DMS 273 (cell line): ENCODE measurements at regions not wholly inside any gene's neighbourhood (a gene's known extent, or its start where the extent isn't known, plus 50 kb on each side); places are given as distances from the start of the nearest gene placed in this dataset.

ENCODE experiments used
- DNase-seq: peaks from one replicate; lab custom pipeline; 2025; ENCODE audit not compliant: unreplicated experiment; lab: John Stamatoyannopoulos, UW

DNA sequence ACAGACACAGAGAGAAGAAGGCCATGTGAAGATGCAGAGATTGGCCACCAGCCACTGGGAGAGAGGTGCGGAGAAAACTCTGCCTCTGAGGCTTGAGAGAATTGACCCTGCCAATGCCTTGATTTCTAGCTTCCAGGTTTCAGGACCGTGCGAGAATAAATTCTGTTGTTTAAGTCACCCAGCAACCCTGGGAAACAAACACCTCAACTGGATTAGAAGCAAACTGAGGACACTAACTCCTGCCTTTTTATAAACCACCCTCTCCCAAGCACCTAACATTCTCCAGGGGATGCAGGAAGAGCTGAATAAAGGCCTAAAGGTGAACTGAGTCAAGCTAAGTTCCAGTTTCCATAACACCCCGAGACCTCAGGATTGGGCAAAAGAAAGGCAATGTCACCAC lies 136.1 kb downstream of the ANKRD60 start:
- no peak for DNase-seq

GRCh38 chr20:58091810-58092209 lies 136.6 kb downstream of the ANKRD60 start:
- DNase-seq = no peak

DNA sequence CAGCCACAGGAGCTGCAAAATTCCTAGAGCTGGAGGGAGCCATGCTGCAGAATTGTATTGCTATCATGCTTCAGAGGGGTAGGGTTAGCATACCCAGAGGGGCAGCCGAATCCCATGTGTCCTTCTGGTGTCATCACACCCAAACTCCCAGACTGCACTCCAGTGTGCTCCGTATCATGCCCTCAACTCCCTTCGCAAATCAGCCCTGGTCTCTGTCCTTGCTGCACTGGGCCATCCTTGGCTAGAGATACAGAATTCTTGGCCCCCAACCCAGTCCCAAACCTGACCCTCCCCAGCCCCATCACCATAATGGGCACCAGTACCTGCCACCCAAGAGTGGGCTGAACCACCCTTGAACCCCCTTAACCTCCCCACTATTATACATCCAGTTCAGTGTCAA lies 138.3 kb downstream of the ANKRD60 start:
- no peak for DNase-seq

- no peak for DNase-seq
Measured at GRCh38 chr20:58088625-58089024, 139.8 kb downstream of the ANKRD60 start.

GRCh38 chr20:58088105-58088504 lies 140.3 kb downstream of the ANKRD60 start:
- no peak for DNase-seq

DNA sequence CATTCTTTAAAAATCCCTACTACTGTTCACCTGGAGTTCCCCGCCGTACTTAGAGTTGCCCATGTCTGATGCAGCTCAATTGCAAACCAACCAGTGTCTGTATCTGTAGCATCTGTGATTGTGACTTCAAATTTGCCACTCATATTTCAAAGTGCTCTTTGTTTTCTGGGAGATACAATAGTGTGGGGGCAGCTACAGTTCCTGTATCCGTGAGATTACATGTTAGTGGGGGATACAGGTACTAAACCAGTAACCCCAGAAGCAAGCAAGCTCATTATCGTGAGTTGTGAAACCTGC lies 140.9 kb downstream of the ANKRD60 start:
- DNase-seq = no peak

DNA sequence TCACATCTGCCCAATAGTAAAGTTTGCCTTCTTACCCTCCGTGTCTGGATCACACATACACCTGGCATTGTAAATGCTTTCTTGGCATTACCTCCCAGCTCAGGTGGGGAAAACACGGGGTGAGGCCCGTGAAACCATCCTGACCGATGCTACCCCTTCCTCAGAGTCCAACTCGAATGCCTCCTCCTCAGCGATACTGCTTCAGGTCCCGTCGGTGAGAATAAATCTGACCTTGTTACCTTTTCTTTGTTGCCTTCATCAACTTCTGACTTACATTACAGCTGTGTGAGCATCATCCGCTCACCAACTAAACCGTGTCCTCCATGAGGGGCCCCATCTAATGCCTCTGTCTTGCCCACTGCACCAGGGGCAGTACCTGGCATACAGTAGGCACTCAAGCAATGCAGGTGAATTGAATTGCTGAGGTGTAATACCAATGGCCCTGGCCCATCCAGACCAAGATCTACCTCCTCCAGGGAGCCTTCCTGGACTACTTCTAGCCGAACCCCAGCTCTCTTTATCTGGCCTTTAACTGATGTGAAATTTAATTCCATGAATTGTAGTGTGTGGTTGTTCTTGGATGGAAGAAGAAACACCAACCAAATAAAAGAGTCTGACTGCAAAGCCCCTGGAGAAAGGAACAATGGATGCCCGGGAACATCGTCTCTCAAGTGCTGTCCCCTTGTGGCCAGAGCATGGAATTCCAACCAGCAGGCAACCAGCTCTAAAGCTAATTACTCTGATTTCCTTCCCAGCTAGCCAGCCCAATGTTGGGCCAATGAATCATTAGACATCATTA lies 141.5 kb downstream of the ANKRD60 start:
- DNase-seq = peak; percentile 67

GRCh38 chr20:58084966-58085365 lies 143.5 kb downstream of the ANKRD60 start:
- no peak for DNase-seq

DNA sequence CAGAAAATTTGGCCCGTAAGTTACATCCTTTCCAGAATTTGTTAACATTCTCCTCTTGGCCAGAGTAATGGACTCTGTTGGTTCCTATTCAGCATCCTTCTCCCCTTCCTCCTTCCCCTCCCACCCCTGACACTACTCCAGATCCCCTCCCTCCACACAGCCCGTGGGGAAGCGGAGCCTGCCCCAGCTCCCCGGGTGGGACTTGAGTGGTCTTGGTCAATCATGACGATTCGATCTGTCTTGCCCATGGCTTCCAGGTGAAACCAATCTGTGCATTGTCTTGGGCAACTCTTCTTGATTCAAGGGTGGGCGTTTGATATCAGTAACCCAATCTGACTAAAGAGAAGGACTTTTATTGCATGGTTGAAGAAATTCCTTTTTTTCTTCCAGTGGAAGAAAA lies 143.9 kb downstream of the ANKRD60 start:
- DNase-seq = no peak

DNA sequence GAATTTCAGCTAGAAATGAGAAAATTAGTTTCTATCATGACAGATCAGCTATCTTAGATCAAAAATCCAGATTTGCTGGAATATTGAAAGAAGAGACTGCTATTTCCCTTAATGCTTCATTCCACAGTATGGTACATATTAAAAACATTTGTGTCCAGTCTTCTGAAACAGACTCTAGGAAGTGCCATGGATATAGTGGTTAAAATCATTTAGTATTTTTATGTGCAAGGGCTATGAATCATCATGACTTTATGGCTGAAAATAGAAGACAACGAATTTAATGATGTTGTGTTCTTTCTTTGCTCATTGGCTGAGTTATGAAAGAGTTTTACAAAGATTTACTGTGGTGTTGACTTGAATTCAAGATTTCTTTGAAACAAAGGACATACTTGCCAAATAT lies 146.6 kb downstream of the ANKRD60 start:
- no peak for DNase-seq

GRCh38 chr20:58078741-58079522 lies 149.5 kb downstream of the ANKRD60 start:
- no peak for DNase-seq

- DNase-seq = no peak
Measured at GRCh38 chr20:58077282-58077681, 151.2 kb downstream of the ANKRD60 start.

- DNase-seq = no peak
Measured at GRCh38 chr20:58076405-58076804, 152.0 kb downstream of the ANKRD60 start.

DNA sequence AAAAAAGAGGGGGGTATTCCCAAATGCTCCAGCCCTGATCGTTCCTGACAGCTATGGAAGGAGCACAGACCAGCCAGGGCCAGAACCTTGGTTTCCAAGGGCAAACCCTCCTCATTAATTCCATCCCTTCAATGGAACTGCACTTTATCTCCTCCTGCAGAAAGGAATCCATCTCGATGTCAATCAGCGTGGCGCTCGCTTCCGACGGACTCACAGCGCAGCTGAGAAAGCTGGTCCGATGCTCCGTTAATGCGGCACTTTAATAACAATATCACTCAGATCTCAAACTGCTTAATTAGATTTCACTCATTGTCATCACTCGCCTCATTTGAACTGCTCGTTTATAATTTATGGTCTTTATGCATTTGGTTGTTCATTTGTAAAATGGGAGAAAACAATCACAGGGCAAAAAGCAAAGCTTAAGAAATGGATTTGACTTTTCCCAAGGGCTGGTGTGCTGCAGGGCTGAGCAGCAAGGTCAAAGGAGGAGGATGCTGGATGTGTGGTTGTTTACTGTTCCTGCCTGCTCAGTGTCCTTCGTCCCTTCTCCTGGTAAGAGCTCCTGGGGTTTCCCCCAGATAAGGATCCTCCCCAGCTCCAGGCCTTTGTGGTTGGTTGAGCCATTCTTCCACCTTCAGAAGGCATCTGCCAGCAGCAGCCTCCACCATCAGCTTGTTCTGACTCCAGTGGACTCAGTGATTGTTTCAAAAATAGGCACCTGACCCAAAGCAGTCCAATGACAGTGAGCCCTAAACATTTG lies 152.7 kb downstream of the ANKRD60 start:
- DNase-seq = no peak

DNA sequence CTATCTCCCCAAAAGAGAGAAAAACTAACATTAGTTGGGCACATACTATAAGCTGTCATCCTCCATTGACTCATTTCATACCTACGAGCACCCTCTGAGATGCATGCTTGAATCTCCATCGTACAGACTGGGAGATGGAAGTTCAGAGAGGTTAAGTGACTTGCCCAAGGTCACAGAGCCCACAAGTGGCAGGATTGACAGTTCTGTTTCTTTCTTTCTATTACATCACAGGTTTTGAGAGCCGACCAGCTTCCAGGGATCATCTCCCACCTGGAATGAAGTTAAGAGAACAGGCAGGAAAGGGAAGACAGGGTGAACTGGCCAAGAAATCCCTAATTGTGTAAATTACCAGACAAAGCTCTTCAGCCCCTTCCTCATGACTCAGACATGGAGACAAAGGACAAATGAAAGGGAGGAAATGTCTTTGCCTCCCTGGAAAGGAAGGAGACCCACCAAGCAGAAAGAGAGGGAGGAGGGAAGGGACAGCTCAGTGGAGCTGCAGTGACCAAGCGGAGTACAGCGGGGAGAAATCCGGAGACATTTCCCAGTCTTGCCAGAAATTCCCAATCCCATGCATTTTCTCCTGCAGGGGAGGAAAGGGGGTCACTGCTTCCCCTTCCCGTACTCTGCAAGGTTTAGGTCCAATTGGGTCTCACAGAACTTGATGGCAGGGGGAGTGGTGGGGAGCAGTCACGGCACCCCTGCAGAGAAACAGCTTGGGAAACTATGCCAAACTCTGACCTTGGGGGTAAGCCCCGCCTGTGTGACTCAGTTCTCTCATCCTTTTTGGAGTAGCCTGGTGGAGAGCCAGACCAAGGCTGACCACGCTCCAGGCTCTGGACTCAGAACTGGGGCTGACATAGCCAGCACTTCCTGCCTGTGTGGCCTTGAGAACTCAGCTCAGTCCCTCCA lies 154.3 kb downstream of the ANKRD60 start:
- no peak for DNase-seq

DNA sequence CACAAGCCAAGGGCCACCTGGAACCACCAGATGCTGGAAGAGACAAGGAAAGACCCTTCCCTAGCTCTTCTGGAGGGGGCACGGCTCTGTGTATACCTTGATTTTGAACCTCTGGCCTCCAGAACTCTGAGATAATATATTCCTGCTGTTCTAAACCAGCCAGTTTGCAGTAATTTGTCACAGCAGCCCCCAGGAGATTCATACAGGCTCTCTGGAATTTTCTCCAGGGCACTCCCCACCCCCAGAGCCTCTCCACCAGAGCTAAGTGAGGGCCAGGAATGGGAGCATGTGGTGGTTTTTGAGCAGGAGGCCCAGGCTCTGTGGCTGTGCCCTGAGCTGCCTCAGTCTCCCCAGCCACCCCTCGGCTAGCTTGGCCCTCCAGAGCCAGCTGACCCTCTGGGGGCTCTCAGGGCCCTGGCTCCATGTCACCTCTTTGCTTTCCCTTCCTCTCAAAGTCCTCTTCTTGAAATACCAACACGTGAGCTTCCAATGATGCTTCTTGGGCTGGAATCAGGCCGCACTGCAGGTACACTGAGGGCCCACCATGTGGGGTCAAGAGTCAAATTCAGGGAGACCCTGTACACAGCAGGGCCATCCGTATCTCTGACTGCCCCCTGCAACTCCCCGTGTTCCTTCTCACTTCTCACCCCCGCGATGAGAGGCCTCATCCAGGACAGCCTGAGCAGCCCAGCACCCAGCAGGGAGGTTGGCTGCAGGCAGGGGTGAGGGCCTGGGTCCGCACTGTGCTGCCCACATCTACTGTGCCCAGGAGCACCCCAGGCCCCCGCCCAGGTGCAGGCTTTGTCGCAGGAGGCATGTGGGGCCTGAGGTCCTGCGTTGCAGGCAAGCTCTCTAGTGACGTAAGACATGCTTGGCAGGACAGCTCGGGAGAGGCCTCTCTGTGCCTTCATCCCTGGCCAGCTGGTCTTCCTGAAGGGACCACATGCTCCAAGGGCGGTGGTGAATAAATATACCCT lies 155.5 kb downstream of the ANKRD60 start:
- DNase-seq = no peak

- no peak for DNase-seq
Measured at GRCh38 chr20:58071991-58072390, 156.5 kb downstream of the ANKRD60 start.

DNA sequence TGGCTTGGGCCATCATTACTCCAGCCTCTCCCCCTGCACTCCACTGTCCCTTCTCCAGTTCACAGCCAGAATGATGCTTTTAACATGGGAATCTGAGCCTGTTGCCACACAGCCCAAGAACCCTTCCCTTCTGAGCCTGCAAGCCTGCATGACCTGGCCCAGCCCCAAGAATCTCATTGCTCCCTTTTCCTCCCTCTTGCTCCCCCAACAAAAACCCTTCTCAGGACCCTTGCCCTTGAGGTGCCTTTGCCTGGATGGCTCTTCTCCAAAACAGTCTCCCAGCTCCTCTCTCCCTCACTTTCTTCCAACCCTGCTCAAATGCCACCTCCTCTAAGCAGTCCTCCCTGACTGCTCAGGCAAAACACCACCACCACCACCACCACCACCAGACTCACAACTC lies 157.2 kb downstream of the ANKRD60 start:
- no peak for DNase-seq

- no peak for DNase-seq
Measured at GRCh38 chr20:58070664-58071196, 157.7 kb downstream of the ANKRD60 start.
